Psoas muscle (tissue), 7 donors: ENCODE measurements at regions not wholly inside any gene's neighbourhood (a gene's known extent, or its start where the extent isn't known, plus 50 kb on each side); places are given as distances from the start of the nearest gene placed in this dataset.
"Not testable (repeated sequence)": the region's sequence is repeated elsewhere in the genome, so short reads cannot be mapped to it uniquely, and the experiment has no call there.

Source experiments
- ATAC-seq, 4 donors: fragments of 200-7000 bp; cut with Tn5 transposase; one replicate each; pipeline ENCODE4 v1.9.1; 2020; ENCODE audit warnings: moderate library complexity in 3 of 4, mild to moderate bottlenecking in 2 of 4
- DNase-seq, 2 donors: peaks; one replicate each; pipeline ENCODE4 v3.0.0-alpha.2; 2020
- H3K27ac ChIP-seq: fragments of 200-600 bp; one replicate; pipeline ENCODE4 v1.8.0; 2022
- H3K27me3 ChIP-seq, 3 donors: fragments of 200-600 bp in 1 of 3; one replicate each; pipeline versions ENCODE4 v1.6.1 to v1.8.0; 2013 to 2022; ENCODE audit warnings: low read length in 2 of 3, mild to moderate bottlenecking in 2 of 3, moderate library complexity in 1 of 3; ENCODE audit not compliant: insufficient read depth in 3 of 3
- H3K36me3 ChIP-seq, 2 donors: fragments of 200-600 bp in 1 of 2; one replicate each; pipeline versions ENCODE4 v1.6.1 to v1.8.0; 2013 to 2022; ENCODE audit warnings: low read depth in 1 of 2, mild to moderate bottlenecking in 1 of 2, moderate library complexity in 1 of 2; ENCODE audit not compliant: insufficient read depth in 1 of 2
- H3K4me1 ChIP-seq: fragments of 200-600 bp; one replicate; pipeline ENCODE4 v1.8.0; 2022
- H3K4me3 ChIP-seq: fragments of 200-600 bp; one replicate; pipeline ENCODE4 v1.8.0; 2022; ENCODE audit warnings: mild to moderate bottlenecking
- H3K9me3 ChIP-seq: fragments of 200-600 bp; one replicate; pipeline ENCODE4 v1.8.0; 2022
- WGBS, 3 donors: extraction: QIAGEN DNeasy Blood & Tissue Kit; methylation state at CpG; one replicate each; pipeline versions ENCODE4 v1.1.6 to v1.1.7; 2013; 5-methylcytosine and 5-hydroxymethylcytosine counted together
- intact Hi-C, 2 donors: fragments of 100-400 bp; cut with DNase I; formaldehyde crosslinking; loops; one replicate each; pipeline versions ENCODE4 v1.11.0 to v1.14.2; 2022
- TF ChIP-seq, protein P1 (sequence below): fragments of 200-600 bp; IDR thresholded peaks from one replicate; pipeline ENCODE4 v1.8.0; 2022; ENCODE audit warnings: antibody characterized with exemption
- donor health status: healthy with polysubstance abuse.
- donor health status: DM: no; HTN: no; CAD: no; lungs with moderate emphysema.
- donor health status: Bipolar disorder and iron deficiency.
- donor health status: healthy.
- donor health status: DM: yes; HTN: yes; CAD: no.
- donor health status: DM: no; HTN: no; CAD: no.
- donor health status: DM: yes; HTN: yes; CAD: no.

DNA sequence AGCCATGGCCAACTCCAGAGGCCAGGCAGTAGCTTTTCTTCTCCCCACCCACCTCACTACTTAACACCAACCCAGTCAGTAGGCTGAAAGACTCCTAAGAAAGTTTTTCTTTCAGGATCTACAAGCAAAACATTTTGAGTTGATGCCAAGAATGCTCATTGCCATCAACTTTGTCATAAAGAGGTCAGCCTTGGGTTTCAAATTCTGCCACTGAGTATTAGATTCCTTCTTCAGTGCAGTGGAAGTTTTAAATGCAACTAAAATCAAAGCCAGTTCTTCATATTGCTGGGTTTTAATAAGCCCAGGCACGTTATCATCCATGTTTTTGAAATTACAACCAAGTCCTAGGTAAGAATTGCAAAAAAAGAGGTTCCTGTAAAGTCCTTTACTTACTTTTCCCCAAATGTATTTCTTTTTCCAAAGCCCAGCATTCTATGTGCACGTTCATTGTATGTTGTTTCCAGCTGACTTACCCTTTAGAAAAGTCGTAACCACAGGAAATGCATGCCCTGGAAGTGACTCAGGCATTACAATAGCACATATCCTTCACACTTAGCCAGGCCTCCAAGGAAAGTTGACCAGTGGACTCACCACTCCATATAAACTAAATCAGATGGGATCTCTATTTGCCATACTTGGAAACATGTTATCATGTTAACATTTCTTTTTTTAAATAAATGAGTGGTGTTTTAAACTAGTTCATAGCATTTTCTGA lies 229.9 kb downstream of the SOX3 start:
- no peaks in the 10 kb centered on the region for H3K4me1 ChIP-seq
- no peaks in the 10 kb centered on the region for H3K36me3 ChIP-seq
- TF ChIP-seq, protein P1, sequence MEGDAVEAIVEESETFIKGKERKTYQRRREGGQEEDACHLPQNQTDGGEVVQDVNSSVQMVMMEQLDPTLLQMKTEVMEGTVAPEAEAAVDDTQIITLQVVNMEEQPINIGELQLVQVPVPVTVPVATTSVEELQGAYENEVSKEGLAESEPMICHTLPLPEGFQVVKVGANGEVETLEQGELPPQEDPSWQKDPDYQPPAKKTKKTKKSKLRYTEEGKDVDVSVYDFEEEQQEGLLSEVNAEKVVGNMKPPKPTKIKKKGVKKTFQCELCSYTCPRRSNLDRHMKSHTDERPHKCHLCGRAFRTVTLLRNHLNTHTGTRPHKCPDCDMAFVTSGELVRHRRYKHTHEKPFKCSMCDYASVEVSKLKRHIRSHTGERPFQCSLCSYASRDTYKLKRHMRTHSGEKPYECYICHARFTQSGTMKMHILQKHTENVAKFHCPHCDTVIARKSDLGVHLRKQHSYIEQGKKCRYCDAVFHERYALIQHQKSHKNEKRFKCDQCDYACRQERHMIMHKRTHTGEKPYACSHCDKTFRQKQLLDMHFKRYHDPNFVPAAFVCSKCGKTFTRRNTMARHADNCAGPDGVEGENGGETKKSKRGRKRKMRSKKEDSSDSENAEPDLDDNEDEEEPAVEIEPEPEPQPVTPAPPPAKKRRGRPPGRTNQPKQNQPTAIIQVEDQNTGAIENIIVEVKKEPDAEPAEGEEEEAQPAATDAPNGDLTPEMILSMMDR, result no peak
- intact Hi-C loops, result no loop called here
- H3K27ac ChIP-seq, result no peak overlapping the region
- no peaks in the 10 kb centered on the region for H3K9me3 ChIP-seq
- DNase-seq (no peak), ATAC-seq (no peak)
- H3K27me3 ChIP-seq, result no peaks in the 10 kb centered on the region
- WGBS, 3 donors, result 24 to 37% (median 36%) methylated on average over 3 of the region's 3 CpGs
- no peak overlapping the region for H3K4me3 ChIP-seq

DNA sequence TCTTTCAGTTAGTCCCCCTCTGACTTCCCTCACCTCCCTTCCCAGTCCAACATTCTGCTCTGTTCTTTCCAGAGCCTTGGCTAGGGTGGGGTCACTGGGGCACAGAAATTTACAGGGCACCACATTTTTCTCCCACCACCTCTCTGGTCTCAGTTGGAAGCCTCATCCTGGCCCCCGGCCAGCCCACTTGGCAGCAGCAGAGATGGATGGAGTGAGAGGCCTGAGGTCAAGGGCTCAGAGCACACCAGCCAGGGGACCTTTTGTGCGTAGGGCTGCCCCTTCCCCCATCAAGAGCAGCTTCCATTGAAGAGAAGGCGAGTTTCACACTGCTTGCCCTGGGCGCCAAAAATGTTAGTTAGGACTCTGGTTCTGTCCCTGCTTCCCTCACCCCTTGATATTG lies 230.9 kb downstream of the SOX3 start:
- H3K36me3 ChIP-seq, result no peaks in the 10 kb centered on the region
- no peak overlapping the region for H3K27ac ChIP-seq
- H3K4me1 ChIP-seq, result no peaks in the 10 kb centered on the region
- intact Hi-C loops, result no loop called here
- ATAC-seq (no peak), DNase-seq (no peak)
- no peaks in the 10 kb centered on the region for H3K27me3 ChIP-seq
- no peaks in the 10 kb centered on the region for H3K9me3 ChIP-seq
- no peak overlapping the region for H3K4me3 ChIP-seq
- 44 to 61% (median 61%) methylated on average over 4 of the region's 4 CpGs for WGBS, 3 donors
- TF ChIP-seq, protein P1, result no peak

DNA sequence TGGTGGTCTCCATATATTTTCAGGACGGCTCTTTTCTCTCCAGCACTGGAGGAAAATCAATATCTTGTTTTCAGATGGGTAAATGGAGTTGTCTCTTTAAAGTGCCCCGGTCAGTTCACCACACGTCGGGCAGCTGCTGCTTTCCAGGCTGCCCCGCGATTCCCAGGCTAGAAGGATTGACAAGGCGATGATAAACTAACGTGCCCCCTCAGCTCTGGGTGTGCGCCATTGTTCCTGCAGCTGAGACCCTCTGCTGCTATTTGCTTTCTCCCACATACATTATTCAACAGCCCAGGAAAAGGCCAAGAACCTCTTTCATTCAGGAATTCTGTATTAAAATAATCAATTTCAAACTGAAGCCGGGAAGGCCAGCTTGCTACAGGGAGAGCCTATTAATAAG lies 254.5 kb downstream of the SOX3 start:
- Histone ChIP-seq H3K4me3 (no peak overlapping the region), H3K36me3 (no peaks in the 10 kb centered on the region), H3K9me3 (no peaks in the 10 kb centered on the region), H3K27me3 (no peaks in the 10 kb centered on the region), H3K4me1 (no peaks in the 10 kb centered on the region), H3K27ac (no peak overlapping the region)
- intact Hi-C loops, result no loop called here
- TF ChIP-seq, protein P1, result no peak
- no peak for DNase-seq
- 52 to 63% (median 56%) methylated on average over 10 of the region's 10 CpGs for WGBS, 3 donors
- no peak for ATAC-seq

DNA sequence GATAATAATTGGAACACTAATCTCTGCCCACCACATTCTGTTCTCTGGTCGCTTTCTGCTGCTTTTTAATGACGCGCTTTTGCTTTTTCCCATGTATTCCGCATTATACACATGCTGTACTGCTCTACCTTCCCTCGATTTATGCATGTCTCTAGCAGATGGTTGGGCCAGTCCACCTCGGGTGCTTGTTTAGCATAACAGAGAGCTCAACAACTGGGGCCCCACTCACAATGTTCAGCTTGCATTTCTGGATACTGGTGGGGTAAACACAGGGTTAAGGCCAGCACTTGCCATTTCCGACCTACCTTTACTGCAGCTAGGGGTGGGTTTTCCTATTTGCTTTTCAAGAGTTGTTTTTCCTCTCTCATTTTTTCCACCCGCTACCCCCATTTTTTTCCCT lies 255.8 kb downstream of the SOX3 start:
- H3K4me1 ChIP-seq, result no peaks in the 10 kb centered on the region
- 56 to 61% (median 58%) methylated on average over 8 of the region's 8 CpGs for WGBS, 3 donors
- no peak overlapping the region for H3K4me3 ChIP-seq
- H3K27ac ChIP-seq, result no peak overlapping the region
- no peaks in the 10 kb centered on the region for H3K27me3 ChIP-seq
- intact Hi-C loops, result no loop called here
- no peak for DNase-seq
- H3K36me3 ChIP-seq, result no peaks in the 10 kb centered on the region
- H3K9me3 ChIP-seq, result no peaks in the 10 kb centered on the region
- TF ChIP-seq, protein P1, result no peak
- ATAC-seq, result no peak

DNA sequence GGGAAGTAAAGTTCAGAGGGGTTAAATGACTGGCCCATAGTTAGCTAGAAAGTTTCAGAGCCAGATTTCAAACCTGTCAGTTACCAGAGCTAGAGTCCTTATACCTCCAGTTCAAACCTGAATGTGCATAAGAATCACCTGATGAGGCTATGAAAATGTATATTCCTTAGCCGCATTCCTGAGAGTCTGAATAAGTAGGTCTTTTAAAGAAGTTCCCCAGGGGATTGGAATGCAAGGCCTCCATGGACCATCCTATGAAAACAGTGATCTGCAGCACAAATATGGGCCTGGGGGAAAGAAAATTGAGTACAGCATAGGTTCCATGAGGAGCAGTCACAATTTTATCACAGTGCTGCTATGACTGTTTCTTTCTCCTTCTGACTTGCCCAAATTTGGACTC lies 263.9 kb upstream of the CXorf66 start:
- intact Hi-C loops, result no loop called here
- Histone ChIP-seq H3K4me1 (no peaks in the 10 kb centered on the region), H3K4me3 (no peak overlapping the region), H3K36me3 (no peaks in the 10 kb centered on the region), H3K9me3 (no peaks in the 10 kb centered on the region), H3K27me3 (no peaks in the 10 kb centered on the region), H3K27ac (no peak overlapping the region)
- WGBS, 3 donors, result 30 to 41% (median 32%) methylated on average over 1 of the region's 1 CpG
- no peak for ATAC-seq
- no peak for DNase-seq
- TF ChIP-seq, protein P1, result no peak

DNA sequence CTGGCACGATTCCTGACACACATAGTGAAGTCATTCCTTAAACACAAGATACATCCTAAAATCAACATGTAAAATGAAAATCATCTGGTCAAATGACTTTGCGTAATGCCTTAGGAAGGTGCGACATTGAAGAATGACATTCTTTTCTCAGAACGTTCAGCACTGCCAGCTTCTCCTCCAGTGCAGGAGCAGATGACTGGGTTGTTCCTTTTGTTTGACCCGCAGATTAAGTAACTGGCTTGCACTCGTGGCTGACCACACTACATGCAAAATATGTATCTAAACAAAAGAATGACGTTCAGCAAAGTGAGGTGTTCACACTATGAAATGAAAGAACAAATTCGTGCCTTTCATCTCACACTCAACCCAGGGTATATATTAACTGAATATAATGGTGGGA lies 260.7 kb upstream of the CXorf66 start:
- H3K27ac ChIP-seq, ATAC-seq, H3K27me3 ChIP-seq, H3K36me3 ChIP-seq, intact Hi-C loops, DNase-seq, H3K9me3 ChIP-seq, H3K4me1 ChIP-seq, H3K4me3 ChIP-seq: not testable (repeated sequence)
- 44 to 63% (median 56%) methylated on average over 5 to 8 of the region's 8 CpGs for WGBS, 3 donors

DNA sequence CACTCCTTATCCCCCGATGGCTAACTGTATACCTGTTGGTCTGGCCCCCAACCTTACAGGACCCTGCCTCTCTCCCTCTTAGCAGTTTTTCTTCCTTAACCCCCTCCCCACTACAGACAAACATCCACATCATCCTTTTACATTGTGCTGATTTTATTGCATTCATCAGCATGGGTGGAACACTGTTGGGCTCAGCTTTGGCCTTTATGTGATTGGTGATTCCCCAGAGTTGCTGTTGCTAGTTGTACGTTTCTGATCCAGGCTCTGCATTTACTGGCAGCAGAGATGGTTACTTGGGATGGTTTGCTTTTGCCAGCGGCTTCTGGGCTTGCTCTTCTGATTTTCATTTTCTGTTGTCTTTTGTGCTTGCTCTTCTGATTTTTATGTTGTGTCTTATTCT lies 250.6 kb upstream of the CXorf66 start:
- H3K9me3 ChIP-seq, H3K4me1 ChIP-seq, H3K27me3 ChIP-seq, H3K27ac ChIP-seq, ATAC-seq, intact Hi-C loops, DNase-seq, H3K4me3 ChIP-seq, H3K36me3 ChIP-seq: not testable (repeated sequence)
- WGBS, 3 donors, result 34 to 97% (median 72%) methylated on average over 1 to 2 of the region's 3 CpGs
